ENCODE measurements at regions not wholly inside any gene's neighbourhood (a gene's known extent, or its start where the extent isn't known, plus 50 kb on each side); places are given as distances from the start of the nearest gene placed in this dataset.

- Histone ChIP-seq H3K36me3 (ENCODE audit: control insufficient read depth in 1 of 2, insufficient read depth in 2 of 2, low read length in 2 of 2) (no peaks in the 10 kb centered on the region), H3K4me3 (ENCODE audit: low read depth, low read length) (no peak overlapping the region), H3K9me3 (ENCODE audit: insufficient read depth, low read depth, low read length) (no peaks in the 10 kb centered on the region), H3K18ac (ENCODE audit: low read length) (no peak overlapping the region), H4K8ac (ENCODE audit: low read depth, low read length) (no peak overlapping the region), H3K79me1 (ENCODE audit: low read length) (peaks cover 4% of the 10 kb centered on the region), H2BK5ac (ENCODE audit: low read depth, low read length, poor library complexity) (no peak overlapping the region), H2BK120ac (ENCODE audit: insufficient read depth, low read length, poor library complexity) (no peak overlapping the region), H3K4me2 (ENCODE audit: low read length) (no peak overlapping the region), H3K27ac (ENCODE audit: low read depth, low read length) (no peak overlapping the region), H3K79me2 (ENCODE audit: control insufficient read depth, insufficient read depth, low read length, poor library complexity) (no peaks in the 10 kb centered on the region), H2AK5ac (ENCODE audit: low read length) (no peak overlapping the region), H3K4ac (ENCODE audit: low read depth, low read length) (no peak overlapping the region), H2BK12ac (ENCODE audit: low read length) (no peak overlapping the region), H3K14ac (ENCODE audit: low read length) (no peak overlapping the region), H3K23ac (ENCODE audit: low read length) (no peak overlapping the region), H3K4me1 (ENCODE audit: control insufficient read depth in 1 of 2, insufficient read depth in 2 of 2, low read length in 2 of 2) (peaks cover 0 to 4% of the 10 kb centered on the region in 2 experiments), H4K12ac (ENCODE audit: low read depth, low read length) (no peak overlapping the region), H4K91ac (ENCODE audit: low read depth, low read length) (no peak overlapping the region), H3K27me3 (ENCODE audit: insufficient read depth, low read length) (no peaks in the 10 kb centered on the region), H3K9ac (ENCODE audit: low read length) (no peak overlapping the region), H2AFZ (ENCODE audit: insufficient read depth, low read length, poor library complexity) (no peak overlapping the region)
- WGBS (ENCODE audit: extremely low coverage, insufficient coverage, insufficient read length) = no CpG with 5 or more reads among the region's 6 CpGs
- no peak for DNase-seq
Observed at GRCh38 chr4:177508662-177509061, 66.4 kb upstream of the AGA start.

- Histone ChIP-seq H3K23ac (ENCODE audit: low read length) (no peak overlapping the region), H3K9ac (ENCODE audit: low read length) (no peak overlapping the region), H3K4ac (ENCODE audit: low read depth, low read length) (no peak overlapping the region), H4K12ac (ENCODE audit: low read depth, low read length) (no peak overlapping the region), H3K4me3 (ENCODE audit: low read depth, low read length) (no peak overlapping the region), H4K91ac (ENCODE audit: low read depth, low read length) (no peak overlapping the region), H4K8ac (ENCODE audit: low read depth, low read length) (no peak overlapping the region), H2AFZ (ENCODE audit: insufficient read depth, low read length, poor library complexity) (no peak overlapping the region), H3K18ac (ENCODE audit: low read length) (no peak overlapping the region), H3K79me2 (ENCODE audit: control insufficient read depth, insufficient read depth, low read length, poor library complexity) (no peaks in the 10 kb centered on the region), H3K79me1 (ENCODE audit: low read length) (peaks cover 4% of the 10 kb centered on the region), H3K36me3 (ENCODE audit: control insufficient read depth in 1 of 2, insufficient read depth in 2 of 2, low read length in 2 of 2) (no peaks in the 10 kb centered on the region), H2AK5ac (ENCODE audit: low read length) (no peak overlapping the region), H3K4me2 (ENCODE audit: low read length) (no peak overlapping the region), H3K9me3 (ENCODE audit: insufficient read depth, low read depth, low read length) (no peaks in the 10 kb centered on the region), H3K4me1 (ENCODE audit: control insufficient read depth in 1 of 2, insufficient read depth in 2 of 2, low read length in 2 of 2) (peaks cover 0 to 4% of the 10 kb centered on the region in 2 experiments), H3K27ac (ENCODE audit: low read depth, low read length) (no peak overlapping the region), H3K14ac (ENCODE audit: low read length) (no peak overlapping the region), H3K27me3 (ENCODE audit: insufficient read depth, low read length) (no peaks in the 10 kb centered on the region), H2BK5ac (ENCODE audit: low read depth, low read length, poor library complexity) (no peak overlapping the region), H2BK120ac (ENCODE audit: insufficient read depth, low read length, poor library complexity) (no peak overlapping the region), H2BK12ac (ENCODE audit: low read length) (no peak overlapping the region)
- DNase-seq = no peak
- no CpG with 5 or more reads among the region's 2 CpGs for WGBS (ENCODE audit: extremely low coverage, insufficient coverage, insufficient read length)
Observed at GRCh38 chr4:177509226-177509745, 67.0 kb upstream of the AGA start.

GRCh38 chr4:177511611-177512010 is 69.4 kb upstream of the AGA start:
- Histone ChIP-seq H3K27ac (ENCODE audit: low read depth, low read length) (no peak overlapping the region), H3K4me3 (ENCODE audit: low read depth, low read length) (no peak overlapping the region), H3K36me3 (ENCODE audit: control insufficient read depth in 1 of 2, insufficient read depth in 2 of 2, low read length in 2 of 2) (no peaks in the 10 kb centered on the region), H3K18ac (ENCODE audit: low read length) (no peak overlapping the region), H3K9me3 (ENCODE audit: insufficient read depth, low read depth, low read length) (no peaks in the 10 kb centered on the region), H3K4ac (ENCODE audit: low read depth, low read length) (no peak overlapping the region), H2BK12ac (ENCODE audit: low read length) (no peak overlapping the region), H4K12ac (ENCODE audit: low read depth, low read length) (no peak overlapping the region), H2AFZ (ENCODE audit: insufficient read depth, low read length, poor library complexity) (no peak overlapping the region), H2AK5ac (ENCODE audit: low read length) (no peak overlapping the region), H3K4me2 (ENCODE audit: low read length) (peak overlapping the region; percentile 23), H3K27me3 (ENCODE audit: insufficient read depth, low read length) (no peaks in the 10 kb centered on the region), H3K4me1 (ENCODE audit: control insufficient read depth in 1 of 2, insufficient read depth in 2 of 2, low read length in 2 of 2) (no peaks in the 10 kb centered on the region), H3K14ac (ENCODE audit: low read length) (no peak overlapping the region), H3K79me2 (ENCODE audit: control insufficient read depth, insufficient read depth, low read length, poor library complexity) (no peaks in the 10 kb centered on the region), H2BK5ac (ENCODE audit: low read depth, low read length, poor library complexity) (no peak overlapping the region), H4K91ac (ENCODE audit: low read depth, low read length) (no peak overlapping the region), H2BK120ac (ENCODE audit: insufficient read depth, low read length, poor library complexity) (no peak overlapping the region), H3K23ac (ENCODE audit: low read length) (no peak overlapping the region), H4K8ac (ENCODE audit: low read depth, low read length) (no peak overlapping the region), H3K79me1 (ENCODE audit: low read length) (peaks cover 4% of the 10 kb centered on the region), H3K9ac (ENCODE audit: low read length) (no peak overlapping the region)
- WGBS (ENCODE audit: extremely low coverage, insufficient coverage, insufficient read length) = no CpG with 5 or more reads among the region's 3 CpGs
- DNase-seq = peak; percentile 86 to 95

- Histone ChIP-seq H4K8ac (ENCODE audit: low read depth, low read length) (no peak overlapping the region), H3K9ac (ENCODE audit: low read length) (no peak overlapping the region), H3K4me1 (ENCODE audit: control insufficient read depth in 1 of 2, insufficient read depth in 2 of 2, low read length in 2 of 2) (no peaks in the 10 kb centered on the region), H3K9me3 (ENCODE audit: insufficient read depth, low read depth, low read length) (no peaks in the 10 kb centered on the region), H2BK5ac (ENCODE audit: low read depth, low read length, poor library complexity) (no peak overlapping the region), H3K23ac (ENCODE audit: low read length) (no peak overlapping the region), H2BK12ac (ENCODE audit: low read length) (no peak overlapping the region), H2BK120ac (ENCODE audit: insufficient read depth, low read length, poor library complexity) (no peak overlapping the region), H3K4me2 (ENCODE audit: low read length) (no peak overlapping the region), H3K79me2 (ENCODE audit: control insufficient read depth, insufficient read depth, low read length, poor library complexity) (no peaks in the 10 kb centered on the region), H4K12ac (ENCODE audit: low read depth, low read length) (no peak overlapping the region), H3K4me3 (ENCODE audit: low read depth, low read length) (no peak overlapping the region), H3K4ac (ENCODE audit: low read depth, low read length) (no peak overlapping the region), H3K18ac (ENCODE audit: low read length) (no peak overlapping the region), H3K14ac (ENCODE audit: low read length) (no peak overlapping the region), H3K27me3 (ENCODE audit: insufficient read depth, low read length) (no peaks in the 10 kb centered on the region), H4K91ac (ENCODE audit: low read depth, low read length) (no peak overlapping the region), H3K36me3 (ENCODE audit: control insufficient read depth in 1 of 2, insufficient read depth in 2 of 2, low read length in 2 of 2) (no peaks in the 10 kb centered on the region), H3K27ac (ENCODE audit: low read depth, low read length) (no peak overlapping the region), H2AFZ (ENCODE audit: insufficient read depth, low read length, poor library complexity) (no peak overlapping the region), H2AK5ac (ENCODE audit: low read length) (no peak overlapping the region), H3K79me1 (ENCODE audit: low read length) (peaks cover 4% of the 10 kb centered on the region)
- DNase-seq = no peak
Observed at GRCh38 chr4:177512646-177513045, 70.4 kb upstream of the AGA start.
